K562 (cell line): ENCODE measurements at regions not wholly inside any gene's neighbourhood (a gene's known extent, or its start where the extent isn't known, plus 50 kb on each side); places are given as distances from the start of the nearest gene placed in this dataset.

Experiments
- BRF1 ChIP-seq: IDR thresholded peaks from 3 replicates; pipeline ENCODE4 v1.6.1; 2011; ENCODE audit warnings: borderline replicate concordance, mild to moderate bottlenecking; ENCODE audit not compliant: insufficient read length; ENCODE audit errors: extremely low read depth
- DACH1 ChIP-seq: fragments of 450-650 bp; IDR thresholded peaks from 2 replicates; pipeline ENCODE4 v1.6.1; 2018; ENCODE audit not compliant: partially characterized antibody
- DPF2 ChIP-seq: fragments of 450-650 bp; IDR thresholded peaks from 2 replicates; pipeline ENCODE4 v1.6.1; 2016
- ERF ChIP-seq: fragments of 450-650 bp; formaldehyde crosslinking; IDR thresholded peaks from 2 replicates; pipeline ENCODE4 v1.4.0; 2020; ENCODE audit warnings: mild to moderate bottlenecking, mixed read lengths
- ETV5 ChIP-seq: sonication (generic); formaldehyde crosslinking; IDR thresholded peaks from 2 replicates; pipeline ENCODE4 v1.4.0; 2020; ENCODE audit warnings: low read depth, mild to moderate bottlenecking, missing genetic modification reagents
- FOXM1 ChIP-seq, 2 experiments: fragments of 450-650 bp in 1 of 2; sonication (generic) in 1 of 2; formaldehyde crosslinking in 1 of 2; IDR thresholded peaks; 2 replicates each; pipeline versions ENCODE4 v1.6.1 to v1.9.0; 2017 to 2022; ENCODE audit warnings: low read depth in 2 of 2, mild to moderate bottlenecking in 2 of 2, missing genetic modification reagents in 1 of 2, moderate library complexity in 1 of 2
- HBP1 ChIP-seq: fragments of 450-650 bp; formaldehyde crosslinking; IDR thresholded peaks from 2 replicates; pipeline ENCODE4 v1.4.0; 2022; ENCODE audit warnings: missing genetic modification characterization
- IFI16 ChIP-seq: fragments of 250-450 bp; sonication (Bioruptor Pico); IDR thresholded peaks from 2 replicates; pipeline ENCODE4 v2.1.2; 2022; ENCODE audit warnings: mild to moderate bottlenecking, inconsistent platforms
- JUND ChIP-seq, 2 experiments: IDR thresholded peaks; 2 replicates in 1 of 2; 3 replicates in 1 of 2; pipeline ENCODE4 v1.6.1; 2011; ENCODE audit warnings: borderline replicate concordance in 2 of 2, low read depth in 2 of 2, low read length in 2 of 2, improper control_type of control experiment in 1 of 2, missing biosample characterization in 1 of 2, missing genetic modification characterization in 1 of 2, missing genetic modification reagents in 1 of 2
- MLLT1 ChIP-seq, 2 experiments: fragments of 450-650 bp; IDR thresholded peaks; 2 replicates each; pipeline ENCODE4 v1.6.1; 2016
- NUFIP1 ChIP-seq: fragments of 450-650 bp; IDR thresholded peaks from 2 replicates; pipeline ENCODE4 v1.6.1; 2018; ENCODE audit not compliant: partially characterized antibody
- PTRF ChIP-seq: fragments of 450-650 bp; IDR thresholded peaks from 2 replicates; pipeline ENCODE4 v1.6.1; 2016; ENCODE audit warnings: mild to moderate bottlenecking, missing genetic modification characterization, missing compliant biosample characterization
- RUNX1 ChIP-seq: sonication (generic); IDR thresholded peaks from 2 replicates; pipeline ENCODE4 v1.6.1; 2016; ENCODE audit warnings: antibody characterized with exemption, low read depth
- SNRNP70 ChIP-seq: fragments of 200-400 bp; formaldehyde crosslinking; optimal IDR thresholded peaks from 2 replicates; pipeline ENCODE3; 2017; ENCODE audit warnings: low read depth, low read length
- TAL1 ChIP-seq: fragments of 450-650 bp; IDR thresholded peaks from 2 replicates; pipeline ENCODE4 v1.6.1; 2016; ENCODE audit warnings: mild to moderate bottlenecking
- ZBTB40 ChIP-seq, 2 experiments: fragments of 450-650 bp in 1 of 2; sonication (generic) in 1 of 2; formaldehyde crosslinking in 1 of 2; IDR thresholded peaks; 2 replicates each; pipeline versions ENCODE4 v1.7.1 to v1.9.0; 2016 to 2022; ENCODE audit warnings: inconsistent platforms in 1 of 2, mild to moderate bottlenecking in 1 of 2, missing genetic modification reagents in 1 of 2

- TF ChIP-seq PTRF (tag) (no peak), SNRNP70 (no peak), DPF2 (0 out of 2 replicates have a peak, but pooled peaks have one; percentile 29), NUFIP1 (no peak), RUNX1 (no peak), TAL1 (no peak), ETV5 (no peak), DACH1 (no peak), JUND (IDR thresholded peaks at IDR 0.05; ENCODE audit: borderline replicate concordance, low read depth, low read length) (peak; percentile 77), JUND (tag; IDR thresholded peaks at IDR 0.05; ENCODE audit: borderline replicate concordance, low read depth, low read length) (peak; percentile 74; the same call in 2 of the 3 replicates), IFI16 (CRISPR knock-in tag) (no peak), ERF (CRISPR knock-in tag) (no peak), HBP1 (CRISPR knock-in tag) (no peak), MLLT1 (IDR thresholded peaks at IDR 0.05) (no peak), FOXM1 (IDR thresholded peaks at IDR 0.05; ENCODE audit: low read depth) (no peak), FOXM1 (CRISPR knock-in tag; IDR thresholded peaks at IDR 0.05; ENCODE audit: low read depth) (no peak), BRF1 (no peak), ZBTB40 (IDR thresholded peaks at IDR 0.05) (no peak), ZBTB40 (CRISPR knock-in tag; IDR thresholded peaks at IDR 0.05) (no peak)
Measured at GRCh38 chr6:112620812-112621569, 273.9 kb downstream of the RFPL4B start (continued).
